ENCODE measurements at regions not wholly inside any gene's neighbourhood (a gene's known extent, or its start where the extent isn't known, plus 50 kb on each side); places are given as distances from the start of the nearest gene placed in this dataset.

DNA sequence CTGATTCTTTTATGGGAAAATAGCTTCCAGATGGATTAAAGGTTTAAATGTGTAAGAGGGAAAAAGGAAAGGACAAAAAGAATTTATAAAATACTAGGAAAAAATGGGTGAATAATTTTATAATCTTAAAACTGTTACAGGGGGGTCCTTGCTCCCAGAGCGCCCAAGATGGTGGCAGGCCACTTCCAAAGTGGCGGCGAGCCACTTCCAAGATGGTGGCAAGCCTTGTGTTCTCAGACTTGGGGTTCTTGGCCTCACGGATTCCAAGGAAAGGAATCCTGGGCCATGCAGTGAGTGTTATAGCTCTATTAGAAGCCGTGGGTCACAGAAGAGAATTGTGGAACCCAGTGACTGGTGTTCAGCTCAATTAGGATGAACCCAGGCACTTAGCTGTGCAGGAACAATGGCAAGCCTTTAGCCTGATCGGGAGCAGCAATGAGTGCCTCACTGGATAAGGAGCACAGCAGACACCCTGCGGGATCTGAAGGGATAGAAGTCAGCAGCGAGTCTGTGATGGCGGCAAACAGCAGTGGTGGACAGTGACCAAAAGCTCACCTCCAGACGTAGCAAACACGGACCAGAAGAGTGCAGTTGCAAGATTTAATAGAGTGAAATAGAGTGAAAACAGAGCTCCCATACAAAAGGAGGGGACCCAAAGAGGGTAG is 83.2 kb upstream of the SNCAIP start:
- Histone ChIP-seq H4K20me1 (ENCODE audit: low read length) (no peaks in the 10 kb centered on the region), H3K9me2 (replicated peaks; ENCODE audit: low read length) (no peaks in the 10 kb centered on the region), H3K4me2 (ENCODE audit: low read length) (no peak overlapping the region), H3K36me3 (ENCODE audit: low read depth, low read length) (no peaks in the 10 kb centered on the region), H3K9me3 (ENCODE audit: low read length) (no peaks in the 10 kb centered on the region), H2AFZ (ENCODE audit: low read length) (no peak overlapping the region), H3K4me1 (ENCODE audit: insufficient read depth, low read length) (no peaks in the 10 kb centered on the region), H3K79me2 (ENCODE audit: low read length) (no peaks in the 10 kb centered on the region), H3K27me3 (ENCODE audit: low read length) (peaks cover 5% of the 10 kb centered on the region; the same call in 1 of the 2 replicates), H3F3A (ENCODE audit: low read length, unreplicated experiment) (no peaks in the 10 kb centered on the region), H3K27ac (ENCODE audit: low read length) (no peak overlapping the region), H3K9ac (ENCODE audit: low read length) (no peak overlapping the region), H3K4me3 (ENCODE audit: low read length) (no peak overlapping the region)
- DNase-seq = no peak
- intact Hi-C loops (cut with micrococcal nuclease) = no loop called here
- ATAC-seq = no peak
- BruUV-seq (replicated peaks) = no TSS peak
- POLR2A ChIA-PET (ENCODE audit: unreplicated experiment) = no interaction called here
- CTCF ChIA-PET = no interaction called here
- no peak for TF ChIP-seq EZH2phosphoT487 (IDR thresholded peaks at IDR 0.05; ENCODE audit: borderline replicate concordance, low read length)
- TF ChIP-seq EZH2 (IDR thresholded peaks at IDR 0.05; ENCODE audit: low read length, unreplicated experiment) = no peak
- TF ChIP-seq, protein P1, sequence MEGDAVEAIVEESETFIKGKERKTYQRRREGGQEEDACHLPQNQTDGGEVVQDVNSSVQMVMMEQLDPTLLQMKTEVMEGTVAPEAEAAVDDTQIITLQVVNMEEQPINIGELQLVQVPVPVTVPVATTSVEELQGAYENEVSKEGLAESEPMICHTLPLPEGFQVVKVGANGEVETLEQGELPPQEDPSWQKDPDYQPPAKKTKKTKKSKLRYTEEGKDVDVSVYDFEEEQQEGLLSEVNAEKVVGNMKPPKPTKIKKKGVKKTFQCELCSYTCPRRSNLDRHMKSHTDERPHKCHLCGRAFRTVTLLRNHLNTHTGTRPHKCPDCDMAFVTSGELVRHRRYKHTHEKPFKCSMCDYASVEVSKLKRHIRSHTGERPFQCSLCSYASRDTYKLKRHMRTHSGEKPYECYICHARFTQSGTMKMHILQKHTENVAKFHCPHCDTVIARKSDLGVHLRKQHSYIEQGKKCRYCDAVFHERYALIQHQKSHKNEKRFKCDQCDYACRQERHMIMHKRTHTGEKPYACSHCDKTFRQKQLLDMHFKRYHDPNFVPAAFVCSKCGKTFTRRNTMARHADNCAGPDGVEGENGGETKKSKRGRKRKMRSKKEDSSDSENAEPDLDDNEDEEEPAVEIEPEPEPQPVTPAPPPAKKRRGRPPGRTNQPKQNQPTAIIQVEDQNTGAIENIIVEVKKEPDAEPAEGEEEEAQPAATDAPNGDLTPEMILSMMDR (conservative IDR thresholded peaks at IDR 0.05; ENCODE audit: low read depth, low read length) = no peak

DNA sequence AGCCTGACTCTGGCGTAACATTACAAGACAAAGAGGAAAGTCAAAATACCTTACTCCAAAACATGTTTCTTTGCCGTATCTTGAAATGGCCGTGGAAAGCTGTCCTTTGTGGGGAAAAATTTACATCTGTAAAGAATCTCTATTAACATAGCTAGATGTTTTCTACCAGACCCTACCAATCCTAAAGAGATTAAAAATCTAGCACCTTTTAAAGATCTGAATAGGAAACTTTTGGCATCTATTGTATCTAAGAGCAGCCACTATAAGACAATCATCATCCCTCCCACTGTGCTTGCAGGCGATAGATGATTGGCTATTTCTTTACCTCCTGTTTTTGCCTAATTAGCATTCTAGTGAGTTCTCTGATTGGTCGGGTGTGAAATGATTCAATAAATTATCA is 82.5 kb upstream of the SNCAIP start:
- Histone ChIP-seq H3K9me2 (replicated peaks; ENCODE audit: low read length) (no peaks in the 10 kb centered on the region), H3K27ac (ENCODE audit: low read length) (no peak overlapping the region), H3K79me2 (ENCODE audit: low read length) (no peaks in the 10 kb centered on the region), H2AFZ (ENCODE audit: low read length) (no peak overlapping the region), H3F3A (ENCODE audit: low read length, unreplicated experiment) (no peaks in the 10 kb centered on the region), H3K4me3 (ENCODE audit: low read length) (no peak overlapping the region), H3K9ac (ENCODE audit: low read length) (no peak overlapping the region), H3K27me3 (ENCODE audit: low read length) (peaks cover 5% of the 10 kb centered on the region; the same call in 1 of the 2 replicates), H3K9me3 (ENCODE audit: low read length) (no peaks in the 10 kb centered on the region), H3K4me2 (ENCODE audit: low read length) (no peak overlapping the region), H4K20me1 (ENCODE audit: low read length) (no peaks in the 10 kb centered on the region), H3K36me3 (ENCODE audit: low read depth, low read length) (no peaks in the 10 kb centered on the region), H3K4me1 (ENCODE audit: insufficient read depth, low read length) (no peaks in the 10 kb centered on the region)
- ChIA-PET POLR2A (ENCODE audit: unreplicated experiment) (no interaction called here), CTCF (no interaction called here)
- ATAC-seq (no peak), DNase-seq (no peak)
- intact Hi-C loops (cut with micrococcal nuclease) = no loop called here
- BruUV-seq (replicated peaks) = no TSS peak
- TF ChIP-seq EZH2phosphoT487 (IDR thresholded peaks at IDR 0.05; ENCODE audit: borderline replicate concordance, low read length) = no peak

DNA sequence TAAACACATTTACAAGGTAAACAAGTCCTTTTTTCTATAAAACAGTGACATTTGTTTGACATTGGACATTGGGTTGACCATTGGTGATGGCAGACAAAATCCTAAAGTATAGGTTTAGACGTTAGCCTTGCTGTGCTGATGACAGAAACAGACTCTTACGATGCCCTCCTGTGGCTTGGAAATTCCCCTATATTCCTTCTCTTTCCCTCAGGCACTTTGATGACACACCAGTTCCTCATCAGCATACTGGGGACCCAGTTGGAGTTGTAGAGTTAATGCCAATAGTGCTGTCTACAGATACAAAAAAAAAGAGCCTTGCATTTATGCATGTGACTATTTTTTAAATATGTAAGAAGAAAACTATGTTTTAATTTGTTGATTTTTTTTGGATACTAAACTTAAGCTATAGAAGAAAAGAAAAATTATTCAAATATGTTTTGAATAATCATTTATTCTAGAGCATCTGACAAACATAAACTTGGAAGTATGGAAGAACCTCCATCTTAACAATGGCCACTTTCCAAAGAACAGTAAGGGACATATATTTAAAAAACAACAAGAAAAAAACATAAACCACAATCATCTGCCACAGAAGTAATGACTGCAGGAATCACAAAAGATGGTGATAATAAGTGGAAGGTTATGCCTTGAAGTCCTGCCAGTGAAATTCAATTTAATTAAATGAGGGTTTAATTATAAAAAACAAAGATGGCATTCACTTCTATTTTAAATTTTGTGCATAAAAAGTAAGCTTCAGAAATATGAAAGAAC is 75.6 kb upstream of the SNCAIP start:
- H3K4me1 ChIP-seq (ENCODE audit: insufficient read depth, low read length) = no peaks in the 10 kb centered on the region
- no peak overlapping the region for H2AFZ ChIP-seq (ENCODE audit: low read length)
- no peaks in the 10 kb centered on the region for H3K79me2 ChIP-seq (ENCODE audit: low read length)
- no peak overlapping the region for H3K9ac ChIP-seq (ENCODE audit: low read length)
- intact Hi-C loops (cut with micrococcal nuclease) = no loop called here
- no TSS peak for BruUV-seq (replicated peaks)
- H3K9me3 ChIP-seq (ENCODE audit: low read length) = no peaks in the 10 kb centered on the region
- H3K4me2 ChIP-seq (ENCODE audit: low read length) = no peak overlapping the region
- ChIA-PET POLR2A (ENCODE audit: unreplicated experiment) (no interaction called here), CTCF (no interaction called here)
- no peak for ATAC-seq
- H3K27ac ChIP-seq (ENCODE audit: low read length) = no peak overlapping the region
- H4K20me1 ChIP-seq (ENCODE audit: low read length) = no peaks in the 10 kb centered on the region
- no peaks in the 10 kb centered on the region for H3K9me2 ChIP-seq (replicated peaks; ENCODE audit: low read length)
- H3F3A ChIP-seq (ENCODE audit: low read length, unreplicated experiment) = no peaks in the 10 kb centered on the region
- peak; percentile 59 for DNase-seq
- H3K27me3 ChIP-seq (ENCODE audit: low read length) = no peaks in the 10 kb centered on the region
- TF ChIP-seq, protein P1 (conservative IDR thresholded peaks at IDR 0.05; ENCODE audit: low read depth, low read length) = no peak
- TF ChIP-seq EZH2 (IDR thresholded peaks at IDR 0.05; ENCODE audit: low read length, unreplicated experiment) (no peak), EZH2phosphoT487 (IDR thresholded peaks at IDR 0.05; ENCODE audit: borderline replicate concordance, low read length) (no peak)
- no peaks in the 10 kb centered on the region for H3K36me3 ChIP-seq (ENCODE audit: low read depth, low read length)
- H3K4me3 ChIP-seq (ENCODE audit: low read length) = no peak overlapping the region

All from PC-3 (cell line).